Activated T-helper 1 cell treated with anti-CD3 and anti-CD28 coated beads, Interleukin-12 subunit alpha, Interleukin-12 subunit beta, Interleukin-2, Interleukin-4 antibody, amounts not matched to agents 30 ng/mL and 10 ng/mL and 1 ng/mL, durations not matched to agents 14 hours and 24 hours and 36 hours (primary cell): ENCODE measurements at regions not wholly inside any gene's neighbourhood (a gene's known extent, or its start where the extent isn't known, plus 50 kb on each side); places are given as distances from the start of the nearest gene placed in this dataset.
A peak's percentile ranks its signal among the peaks of the same experiment; 100 is the strongest.

ENCODE experiments used
- DNase-seq: peaks from one replicate; pipeline ENCODE4 v3.0.0; 2021; ENCODE audit warnings: low spot score
- H3K27ac Mint-ChIP-seq: one replicate; pipeline ENCODE4 v1.8.0; 2021; ENCODE audit warnings: mild to moderate bottlenecking, mixed read lengths
- H3K27me3 Mint-ChIP-seq: one replicate; pipeline ENCODE4 v1.8.0; 2022; ENCODE audit warnings: mild to moderate bottlenecking, moderate library complexity, mixed read lengths; ENCODE audit not compliant: insufficient read depth
- H3K36me3 Mint-ChIP-seq: one replicate; pipeline ENCODE4 v1.8.0; 2021; ENCODE audit warnings: low read depth, mixed read lengths
- H3K4me1 Mint-ChIP-seq: one replicate; pipeline ENCODE4 v1.8.0; 2021; ENCODE audit warnings: low read depth, mixed read lengths
- H3K4me3 Mint-ChIP-seq: one replicate; pipeline ENCODE4 v1.8.0; 2021; ENCODE audit warnings: mild to moderate bottlenecking, moderate library complexity, mixed read lengths
- H3K9me3 Mint-ChIP-seq: one replicate; pipeline ENCODE4 v1.8.0; 2021; ENCODE audit warnings: mixed read lengths
- intact Hi-C: fragments of 100-400 bp; cut with micrococcal nuclease; formaldehyde crosslinking; loops from one replicate; pipeline ENCODE4 v1.15.1; 2024

DNA sequence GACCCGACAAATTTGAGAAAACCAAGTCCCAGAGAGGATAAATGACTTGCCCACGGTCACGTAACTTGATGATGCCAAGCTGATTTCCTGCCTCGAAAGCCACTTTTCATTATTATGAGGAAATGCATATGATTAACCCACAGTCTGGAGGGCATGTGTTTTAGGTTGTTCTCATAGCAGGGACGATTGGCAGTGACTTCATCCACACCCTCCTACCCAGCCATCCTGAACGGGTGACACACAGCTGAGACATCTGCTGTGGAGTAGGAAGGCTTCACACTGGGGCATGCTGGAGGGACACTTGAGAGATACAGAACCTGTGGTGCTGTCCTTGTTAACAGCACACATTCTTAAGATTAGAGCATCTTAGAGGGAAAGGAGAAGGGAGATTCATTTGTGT is 65.4 kb upstream of the WDFY2 start:
- H3K4me1 Mint-ChIP-seq, result peaks cover 29% of the 10 kb centered on the region

DNA sequence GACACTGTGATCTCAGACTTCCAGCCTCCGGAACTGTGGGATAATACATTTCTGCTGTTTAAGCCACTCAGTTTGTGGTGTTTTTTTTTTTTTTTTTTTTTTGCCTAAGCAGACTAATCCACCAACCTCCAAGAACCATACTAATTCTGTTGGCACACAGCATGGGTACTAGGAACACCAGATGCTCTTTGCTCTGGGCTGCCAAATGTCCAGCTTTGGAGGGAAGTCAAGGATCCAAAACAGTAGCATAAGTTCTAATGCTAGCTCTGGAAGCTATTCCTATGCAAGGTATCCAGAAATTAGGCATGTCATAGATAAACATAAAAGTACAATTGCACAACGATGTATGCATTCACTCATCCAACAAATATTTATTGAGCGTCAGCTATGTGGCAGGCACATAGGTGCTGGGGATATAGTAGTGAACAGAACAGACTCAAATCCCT is 64.5 kb upstream of the WDFY2 start:
- H3K27me3 Mint-ChIP-seq, result no peaks in the 10 kb centered on the region
- H3K4me3 Mint-ChIP-seq, result no peak overlapping the region
- H3K9me3 Mint-ChIP-seq, result no peaks in the 10 kb centered on the region
- no peaks in the 10 kb centered on the region for H3K36me3 Mint-ChIP-seq
- no peak overlapping the region for H3K27ac Mint-ChIP-seq
- no peak for DNase-seq
- intact Hi-C loops, result no loop called here
- peaks cover 29% of the 10 kb centered on the region for H3K4me1 Mint-ChIP-seq

More for the DNA sequence above, 65.4 kb upstream of the WDFY2 start:
- Mint-ChIP-seq H3K27me3 (no peaks in the 10 kb centered on the region), H3K36me3 (no peaks in the 10 kb centered on the region), H3K27ac (no peak overlapping the region), H3K4me3 (no peak overlapping the region), H3K9me3 (no peaks in the 10 kb centered on the region)
- intact Hi-C loops, result no loop called here
- DNase-seq, result no peak

DNA sequence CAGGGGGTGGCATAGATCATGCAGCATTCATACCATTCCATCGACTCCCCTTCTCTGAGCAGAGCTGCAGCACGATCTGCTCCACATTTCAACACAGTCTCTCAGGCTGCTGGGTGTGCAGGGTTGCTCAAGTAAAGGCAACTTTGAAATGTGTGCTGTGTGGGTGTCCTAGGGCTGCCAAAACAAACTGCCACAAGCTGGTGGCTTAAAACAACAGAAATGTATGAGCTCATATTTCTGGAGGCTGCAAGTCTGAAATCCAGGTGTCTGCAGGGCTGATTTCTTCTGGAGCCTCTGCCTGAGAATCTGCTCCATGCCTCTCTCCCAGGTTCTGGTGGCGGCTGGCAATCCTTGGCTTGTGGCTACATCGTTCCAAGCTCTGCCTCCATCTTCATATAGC is 63.7 kb upstream of the WDFY2 start:
- Mint-ChIP-seq H3K9me3 (no peaks in the 10 kb centered on the region), H3K27me3 (no peaks in the 10 kb centered on the region), H3K27ac (no peak overlapping the region), H3K4me3 (no peak overlapping the region), H3K4me1 (peaks cover 29% of the 10 kb centered on the region), H3K36me3 (no peaks in the 10 kb centered on the region)
- no peak for DNase-seq
- intact Hi-C loops, result no loop called here

GRCh38 chr13:51523082-51523518 is 61.2 kb upstream of the WDFY2 start:
- H3K9me3 Mint-ChIP-seq, result peaks cover 6% of the 10 kb centered on the region
- intact Hi-C loops, result no loop called here
- H3K4me3 Mint-ChIP-seq, result no peak overlapping the region
- peaks cover 6% of the 10 kb centered on the region for H3K36me3 Mint-ChIP-seq
- peaks cover 25% of the 10 kb centered on the region for H3K4me1 Mint-ChIP-seq
- no peaks in the 10 kb centered on the region for H3K27me3 Mint-ChIP-seq
- peak overlapping the region; percentile 57 for H3K27ac Mint-ChIP-seq
- DNase-seq, result no peak

- Mint-ChIP-seq H3K4me3 (no peak overlapping the region), H3K4me1 (peaks cover 16% of the 10 kb centered on the region), H3K9me3 (peaks cover 6% of the 10 kb centered on the region), H3K27me3 (no peaks in the 10 kb centered on the region), H3K27ac (no peak overlapping the region), H3K36me3 (peaks cover 6% of the 10 kb centered on the region)
- intact Hi-C loops, result no loop called here
- no peak for DNase-seq
Measured at GRCh38 chr13:51524312-51524711, 60.0 kb upstream of the WDFY2 start.

DNA sequence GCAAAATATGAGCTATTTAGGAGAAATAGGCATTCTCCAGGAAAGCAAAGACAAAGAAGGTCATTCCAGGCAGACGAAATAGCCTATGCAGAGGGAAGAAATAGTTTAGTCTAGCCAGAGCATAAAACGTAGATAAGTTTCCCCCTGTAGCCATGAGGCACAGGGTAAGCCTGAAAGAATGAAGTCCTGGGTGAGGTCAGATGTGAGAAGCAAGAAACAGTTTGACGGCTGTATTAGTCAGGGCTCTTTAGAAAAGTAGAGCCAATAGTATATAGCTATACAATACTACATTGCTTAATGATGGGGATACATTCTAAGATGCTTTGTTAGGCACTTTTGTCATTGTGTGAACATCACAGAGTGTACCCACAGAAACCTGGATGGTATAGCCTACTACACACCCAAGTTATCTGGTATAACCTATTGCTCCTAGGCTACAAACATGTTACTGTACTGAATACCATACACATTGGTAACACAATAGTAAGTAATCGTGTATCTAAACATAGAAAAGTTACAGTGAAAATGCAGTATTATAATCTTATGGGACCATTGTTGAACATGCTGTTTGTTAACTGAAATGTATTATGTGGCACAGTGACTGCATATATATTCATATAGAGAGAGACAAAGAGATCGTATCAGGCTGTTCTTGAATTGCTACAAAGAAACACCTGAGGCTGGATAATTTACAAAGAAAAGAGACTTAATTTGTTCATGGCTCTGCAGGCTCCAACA is 59.3 kb upstream of the WDFY2 start:
- intact Hi-C loops, result loop anchor here (1.0 kb wide), 1 partner anchor 9 kb away; no protein-coding TSS in a partner anchor
- no peak overlapping the region for H3K27ac Mint-ChIP-seq
- peaks cover 7% of the 10 kb centered on the region for H3K36me3 Mint-ChIP-seq
- H3K4me3 Mint-ChIP-seq, result no peak overlapping the region
- no peak for DNase-seq
- H3K27me3 Mint-ChIP-seq, result no peaks in the 10 kb centered on the region
- peaks cover 6% of the 10 kb centered on the region for H3K9me3 Mint-ChIP-seq
- peaks cover 16% of the 10 kb centered on the region for H3K4me1 Mint-ChIP-seq

- intact Hi-C loops, result loop anchor here (1.0 kb wide), 1 partner anchor 9 kb away; no protein-coding TSS in a partner anchor
- Mint-ChIP-seq H3K9me3 (peaks cover 6% of the 10 kb centered on the region), H3K36me3 (peaks cover 10% of the 10 kb centered on the region), H3K27ac (no peak overlapping the region), H3K27me3 (no peaks in the 10 kb centered on the region), H3K4me1 (peaks cover 10% of the 10 kb centered on the region), H3K4me3 (no peak overlapping the region)
- no peak for DNase-seq
Measured at GRCh38 chr13:51525567-51526167, 58.6 kb upstream of the WDFY2 start.

- H3K36me3 Mint-ChIP-seq, result peaks cover 10% of the 10 kb centered on the region
- H3K4me1 Mint-ChIP-seq, result peaks cover 6% of the 10 kb centered on the region
- H3K9me3 Mint-ChIP-seq, result peaks cover 6% of the 10 kb centered on the region
- no peak overlapping the region for H3K4me3 Mint-ChIP-seq
- H3K27me3 Mint-ChIP-seq, result no peaks in the 10 kb centered on the region
- no peak for DNase-seq
- no peak overlapping the region for H3K27ac Mint-ChIP-seq
- intact Hi-C loops, result no loop called here
Measured at GRCh38 chr13:51526202-51526601, 58.1 kb upstream of the WDFY2 start.

GRCh38 chr13:51532736-51533197 is 51.5 kb upstream of the WDFY2 start:
- DNase-seq, result no peak
- peaks cover 6% of the 10 kb centered on the region for H3K36me3 Mint-ChIP-seq
- H3K4me3 Mint-ChIP-seq, result peak overlapping the region; percentile 28
- peaks cover 2% of the 10 kb centered on the region for H3K9me3 Mint-ChIP-seq
- intact Hi-C loops, result loop anchor here (5.0 kb wide), 3 partner anchors 50 to 270 kb away; partner anchors contain the start of genes DHRS12, INTS6 and WDFY2
- H3K27me3 Mint-ChIP-seq, result no peaks in the 10 kb centered on the region
- H3K27ac Mint-ChIP-seq, result peak overlapping the region; percentile 65
- H3K4me1 Mint-ChIP-seq, result peaks cover 37% of the 10 kb centered on the region

- no peaks in the 10 kb centered on the region for H3K27me3 Mint-ChIP-seq
- H3K9me3 Mint-ChIP-seq, result no peaks in the 10 kb centered on the region
- DNase-seq, result peak; percentile 46
- intact Hi-C loops, result loop anchor here (1.0 to 5.0 kb wide), 4 partner anchors 9 to 268 kb away; partner anchors contain the start of genes DHRS12, INTS6 and WDFY2
- H3K36me3 Mint-ChIP-seq, result peaks cover 4% of the 10 kb centered on the region
- H3K4me1 Mint-ChIP-seq, result peaks cover 50% of the 10 kb centered on the region
- peak overlapping the region; percentile 70 for H3K27ac Mint-ChIP-seq
- peak overlapping the region; percentile 26 for H3K4me3 Mint-ChIP-seq
Measured at GRCh38 chr13:51534041-51534817, 50.0 kb upstream of the WDFY2 start.
